Tibial nerve (tissue), 4 donors: ENCODE measurements at regions not wholly inside any gene's neighbourhood (a gene's known extent, or its start where the extent isn't known, plus 50 kb on each side); places are given as distances from the start of the nearest gene placed in this dataset.

Source experiments
- CTCF ChIP-seq, 5 experiments: fragments of 200-600 bp in 3 of 5; fragments of 450-650 bp in 2 of 5; sonication (generic) in 3 of 5; IDR thresholded peaks; one replicate each; pipeline ENCODE4 v1.5.1; 2016 to 2019; ENCODE audit warnings: antibody characterized with exemption in 5 of 5, mild to moderate bottlenecking in 3 of 5, moderate library complexity in 2 of 5
- EP300 ChIP-seq, 2 donors: sonication (generic); formaldehyde crosslinking; IDR thresholded peaks; one replicate each; pipeline ENCODE4 v1.6.1; 2017; ENCODE audit warnings: antibody characterized with exemption in 2 of 2, mild to moderate bottlenecking in 1 of 2

- TF ChIP-seq CTCF (IDR thresholded peaks at IDR 0.05) (no peak), EP300 (IDR thresholded peaks at IDR 0.05) (no peak)
Measured at GRCh38 chr6:9272671-9273070, 837.3 kb upstream of the SLC35B3 start.
